ENCODE measurements at regions not wholly inside any gene's neighbourhood (a gene's known extent, or its start where the extent isn't known, plus 50 kb on each side); places are given as distances from the start of the nearest gene placed in this dataset.

- no peak for TF ChIP-seq JUNB (IDR thresholded peaks at IDR 0.05; ENCODE audit: unreplicated experiment)
- no peak for TF ChIP-seq EZH2 (IDR thresholded peaks at IDR 0.05; ENCODE audit: low read depth, unreplicated experiment)
- TF ChIP-seq ZNF114 (CRISPR knock-in tag; IDR thresholded peaks at IDR 0.05) = no peak
- no peak for TF ChIP-seq CTCF (conservative IDR thresholded peaks at IDR 0.05; ENCODE audit: low read depth in 2 of 2)
Observed at GRCh38 chr13:85406269-85406975, 392.8 kb downstream of the SLITRK6 start (continued).

- ATAC-seq (no peak; the same call in 2 of the 3 replicates), DNase-seq (ENCODE audit: low spot score) (peak; percentile 7)
- H3K79me2 ChIP-seq (replicated peaks; ENCODE audit: insufficient read depth) = no peaks in the 10 kb centered on the region
- no peak overlapping the region for H3K27ac ChIP-seq (ENCODE audit: low read depth)
- H3F3A ChIP-seq (replicated peaks; ENCODE audit: low read depth) = no peaks in the 10 kb centered on the region
- H3K27me3 Mint-ChIP-seq (ENCODE audit: insufficient read depth, low read depth, poor library complexity) = no peaks in the 10 kb centered on the region
- 0 out of 2 replicates have a peak overlapping the region, but pooled peaks have one; percentile 83 for H2AFZ ChIP-seq
- H3K36me3 ChIP-seq (ENCODE audit: insufficient read depth) = no peaks in the 10 kb centered on the region
- H3K4me1 Mint-ChIP-seq = no peaks in the 10 kb centered on the region
- H3K9me2 ChIP-seq (ENCODE audit: insufficient read depth) = no peaks in the 10 kb centered on the region
- no peak overlapping the region for H3K27ac Mint-ChIP-seq
- no peak overlapping the region for H3K4me2 ChIP-seq
- no peak overlapping the region for H3K4me3 Mint-ChIP-seq
- no peaks in the 10 kb centered on the region for H4K20me1 ChIP-seq (replicated peaks; ENCODE audit: insufficient read depth)
- H3K9me3 Mint-ChIP-seq = no peaks in the 10 kb centered on the region
- H3K4me3 ChIP-seq = no peak overlapping the region
- no peaks in the 10 kb centered on the region for H3K36me3 Mint-ChIP-seq (ENCODE audit: low read depth)
- H3K4me1 ChIP-seq (ENCODE audit: insufficient read depth) = no peaks in the 10 kb centered on the region
- H3K27me3 ChIP-seq (ENCODE audit: insufficient read depth) = no peaks in the 10 kb centered on the region
- TF ChIP-seq EZH2 (IDR thresholded peaks at IDR 0.05; ENCODE audit: low read depth, unreplicated experiment) (no peak), ETS1 (IDR thresholded peaks at IDR 0.05) (no peak), CTCF (conservative IDR thresholded peaks at IDR 0.05; ENCODE audit: low read depth in 2 of 2) (no peak), CREB1 (CRISPR knock-in tag; IDR thresholded peaks at IDR 0.05; ENCODE audit: low read depth) (no peak), ZNF462 (CRISPR knock-in tag; IDR thresholded peaks at IDR 0.05) (no peak), STAT1 (IDR thresholded peaks at IDR 0.05; ENCODE audit: unreplicated experiment) (no peak), ZNF331 (CRISPR knock-in tag; IDR thresholded peaks at IDR 0.05; ENCODE audit: low read depth) (no peak), ZNF114 (CRISPR knock-in tag; IDR thresholded peaks at IDR 0.05) (no peak), NANOG (IDR thresholded peaks at IDR 0.05; ENCODE audit: borderline replicate concordance) (no peak), JUNB (IDR thresholded peaks at IDR 0.05; ENCODE audit: unreplicated experiment) (no peak), POLR2AphosphoS5 (IDR thresholded peaks at IDR 0.05; ENCODE audit: low read depth) (no peak), EZH2phosphoT487 (IDR thresholded peaks at IDR 0.05; ENCODE audit: unreplicated experiment) (no peak)
Observed at GRCh38 chr13:85405316-85405897, 393.8 kb downstream of the SLITRK6 start.
